NCI-H446 treated with DMSO at 0.1 percent for 48 hours (cell line): ENCODE measurements at regions not wholly inside any gene's neighbourhood (a gene's known extent, or its start where the extent isn't known, plus 50 kb on each side); places are given as distances from the start of the nearest gene placed in this dataset.
"Not testable (repeated sequence)": the region's sequence is repeated elsewhere in the genome, so short reads cannot be mapped to it uniquely, and the experiment has no call there.

Source experiments
- DNase-seq: peaks from one replicate; lab custom pipeline; 2025; lab: John Stamatoyannopoulos, UW

DNA sequence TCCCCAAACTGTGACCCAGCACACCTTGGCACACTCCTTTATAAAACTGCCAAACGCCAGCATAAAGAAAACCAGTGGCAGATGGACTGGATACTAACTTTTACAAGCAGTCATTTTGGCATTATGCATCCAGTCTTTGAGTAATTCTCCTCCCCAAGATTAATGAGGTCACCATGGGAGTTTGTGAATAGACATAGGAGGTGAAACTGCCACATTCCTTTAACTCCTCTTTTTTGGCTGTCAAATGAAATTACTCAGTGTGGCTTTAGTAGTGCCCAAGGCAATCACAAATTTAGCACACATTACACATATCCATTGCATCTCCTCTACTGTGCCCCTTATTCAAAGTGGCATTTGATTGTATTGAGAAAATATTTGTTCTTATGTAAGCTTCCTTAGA, 315.3 kb upstream of the FGF13 start:
- no peak for DNase-seq

DNA sequence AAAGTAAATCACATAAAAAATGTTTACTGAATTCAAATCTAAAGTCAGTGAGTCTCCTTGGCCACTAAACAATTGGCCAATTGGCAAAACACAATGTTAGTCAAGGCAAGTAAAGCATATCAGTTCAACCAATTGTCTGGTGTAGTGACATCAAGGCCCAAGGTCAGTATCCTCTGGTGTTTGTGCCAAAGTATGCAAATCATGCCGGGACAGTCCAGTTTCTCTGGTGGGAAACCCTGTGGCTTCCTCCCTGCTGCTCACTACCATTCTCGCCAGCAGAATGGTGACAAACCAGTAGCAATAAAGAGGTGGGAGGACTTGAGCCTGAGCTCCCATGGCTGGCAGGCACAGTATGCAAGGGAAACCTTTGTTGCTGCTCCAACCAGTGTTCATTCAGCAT, 314.9 kb upstream of the FGF13 start:
- no peak for DNase-seq

DNA sequence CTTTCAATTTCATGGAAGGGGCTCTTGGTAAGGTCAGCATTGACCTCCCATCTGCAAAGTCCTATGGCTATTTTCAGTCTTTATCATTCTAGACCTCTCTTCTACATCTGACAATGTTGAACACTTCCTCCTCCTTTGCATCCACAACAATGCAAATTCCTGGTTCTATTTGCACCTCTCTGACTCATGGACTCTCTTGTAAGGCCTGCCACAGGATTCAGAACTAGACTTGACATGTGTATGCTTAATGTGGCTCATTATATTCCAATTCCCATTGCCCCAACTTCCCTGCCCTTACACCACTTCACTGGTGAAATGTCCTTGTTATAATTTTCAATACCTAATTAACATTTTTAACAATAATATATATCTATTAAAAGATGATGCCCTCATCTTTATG, 314.3 kb upstream of the FGF13 start:
- no peak for DNase-seq

DNA sequence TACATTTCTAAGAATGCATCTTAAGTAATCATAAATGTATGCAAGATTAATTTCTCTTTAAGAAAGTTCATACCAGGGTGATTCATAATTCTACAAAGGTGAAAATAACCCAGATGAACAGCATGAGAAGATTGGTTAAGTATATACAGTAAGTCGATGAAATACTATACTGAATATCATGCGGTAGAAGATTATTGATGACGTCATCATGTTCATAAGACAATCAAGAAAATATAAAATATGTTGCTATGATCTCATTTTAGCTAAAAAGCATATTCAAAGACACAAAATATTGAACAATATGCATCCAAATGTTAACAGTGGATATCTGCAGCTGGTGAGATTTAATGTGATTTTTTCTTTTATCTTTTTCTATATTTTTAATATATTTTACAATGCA, 312.0 kb upstream of the FGF13 start:
- DNase-seq: no peak

DNA sequence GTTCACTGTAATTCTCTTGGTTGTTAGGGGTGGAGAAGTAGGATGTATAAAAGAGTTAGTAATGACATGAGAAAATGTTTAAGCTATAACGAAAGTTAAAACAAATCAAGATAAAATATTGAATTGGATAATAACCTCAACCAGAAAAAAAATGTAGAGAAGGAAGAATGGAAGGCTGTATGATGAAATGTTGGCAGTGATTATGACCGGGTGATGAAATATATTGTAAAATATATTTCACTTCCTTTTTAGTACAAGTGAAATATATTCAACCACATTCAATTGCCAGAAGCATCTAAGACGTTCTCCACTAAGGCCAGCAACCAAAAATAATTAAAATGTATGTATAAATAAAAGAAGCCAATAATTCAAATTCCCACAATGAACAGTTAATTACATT, 309.3 kb upstream of the FGF13 start:
- DNase-seq: no peak

DNA sequence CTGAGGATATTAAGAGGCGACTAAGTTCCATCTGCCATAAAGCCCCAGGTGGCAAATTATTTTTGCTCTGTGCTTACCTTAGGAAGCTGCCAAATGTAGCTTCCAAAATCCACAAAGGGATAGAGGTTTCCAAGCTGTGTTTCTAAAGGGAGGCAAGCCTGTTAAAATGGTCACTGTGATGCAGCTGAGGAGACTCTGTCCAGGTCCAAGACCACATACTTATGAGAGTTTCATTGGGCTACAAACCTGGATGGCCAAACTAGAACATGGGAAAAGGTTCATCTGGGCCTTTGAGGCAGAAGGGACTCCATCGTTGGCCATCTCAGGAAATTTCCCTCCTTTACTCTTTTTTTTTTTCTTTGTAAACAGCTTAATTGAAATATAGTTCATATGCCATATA, 306.9 kb upstream of the FGF13 start:
- no peak for DNase-seq

DNA sequence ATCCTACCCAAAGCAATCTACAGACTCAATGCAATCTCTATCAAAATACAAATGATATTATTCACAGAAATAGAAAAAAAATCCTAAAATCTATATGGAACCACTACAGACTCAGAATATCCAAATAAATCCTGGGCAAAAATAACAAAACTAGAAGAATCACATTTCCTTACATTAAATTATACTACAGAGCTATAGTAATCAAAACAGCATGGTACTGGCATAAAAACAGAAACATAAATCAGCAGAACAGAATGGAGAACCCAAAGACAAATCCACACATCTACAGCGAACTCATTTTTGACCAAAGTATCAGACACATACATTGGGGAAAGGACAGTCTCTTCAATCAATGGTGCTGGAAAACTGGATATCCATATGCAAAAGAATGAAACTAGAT, 304.1 kb upstream of the FGF13 start:
- no peak for DNase-seq

DNA sequence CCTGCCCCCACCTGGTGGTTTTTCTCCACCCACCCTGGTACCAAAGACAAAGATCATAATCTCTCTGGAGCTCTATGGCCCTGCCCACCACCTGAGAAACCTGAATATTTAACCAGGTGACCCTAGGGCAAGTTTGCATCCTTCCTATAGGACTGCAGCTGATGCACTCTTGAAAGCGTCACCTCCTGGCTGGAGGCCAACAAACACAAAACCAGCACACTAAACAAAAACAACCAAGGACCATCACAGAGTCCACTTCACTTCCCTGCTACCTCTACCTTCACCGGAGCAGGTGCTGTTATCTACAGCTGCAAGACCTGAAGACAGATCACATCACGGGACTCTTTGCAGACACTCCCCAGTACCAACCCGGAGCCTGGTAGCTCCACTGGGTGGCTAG, 296.7 kb upstream of the FGF13 start:
- no peak for DNase-seq

DNA sequence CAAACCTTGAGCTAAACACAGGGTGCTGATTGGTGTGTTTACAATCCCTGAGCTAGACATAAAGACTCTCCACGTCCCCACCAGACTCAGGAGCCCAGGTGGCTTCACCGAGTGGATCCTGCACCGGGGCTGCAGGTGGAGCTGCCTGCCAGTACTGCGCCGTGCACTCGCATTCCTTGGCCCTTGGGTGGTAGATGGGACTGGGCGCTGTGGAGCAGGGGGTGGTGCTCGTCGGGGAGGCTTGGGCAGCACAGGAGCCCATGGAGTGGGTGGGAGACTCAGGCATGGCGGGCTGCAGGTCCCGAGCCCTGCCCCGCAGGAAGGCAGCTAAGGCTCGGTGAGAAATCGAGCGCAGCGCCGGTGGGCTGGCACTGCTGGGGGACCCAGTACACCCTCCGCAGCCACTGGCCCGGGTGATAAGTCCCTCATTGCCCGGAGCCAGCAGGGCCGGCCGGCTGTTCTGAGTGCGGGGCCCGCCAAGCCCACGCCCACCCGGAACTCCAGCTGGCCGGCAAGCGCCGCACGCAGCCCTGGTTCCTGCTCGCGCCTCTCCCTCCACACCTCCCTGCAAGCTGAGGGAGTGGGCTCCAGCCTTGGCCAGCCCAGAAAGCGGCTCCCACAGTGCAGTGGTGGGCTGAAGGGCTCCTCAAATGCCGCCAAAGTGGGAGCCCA, 292.5 kb upstream of the FGF13 start:
- not testable (repeated sequence) for DNase-seq

DNA sequence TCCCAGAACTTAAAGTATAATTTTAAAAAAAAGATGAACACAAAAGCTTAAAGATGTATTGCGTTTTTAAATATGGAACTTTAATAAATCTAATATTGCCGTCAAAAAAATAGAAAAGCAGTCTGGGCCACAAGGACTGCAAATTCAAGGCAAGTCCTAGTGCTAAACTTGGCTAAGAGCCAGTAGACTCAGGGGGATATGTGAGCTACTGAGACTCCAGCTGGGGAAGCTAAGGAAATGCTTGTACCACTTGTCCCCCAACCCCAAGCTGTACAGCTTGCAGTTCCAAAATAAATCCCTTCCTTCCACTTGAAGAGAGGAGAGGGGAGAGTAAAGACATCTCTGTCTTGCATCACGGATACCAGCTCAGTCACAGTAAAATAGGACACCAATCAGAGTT, 290.8 kb upstream of the FGF13 start:
- DNase-seq: no peak

DNA sequence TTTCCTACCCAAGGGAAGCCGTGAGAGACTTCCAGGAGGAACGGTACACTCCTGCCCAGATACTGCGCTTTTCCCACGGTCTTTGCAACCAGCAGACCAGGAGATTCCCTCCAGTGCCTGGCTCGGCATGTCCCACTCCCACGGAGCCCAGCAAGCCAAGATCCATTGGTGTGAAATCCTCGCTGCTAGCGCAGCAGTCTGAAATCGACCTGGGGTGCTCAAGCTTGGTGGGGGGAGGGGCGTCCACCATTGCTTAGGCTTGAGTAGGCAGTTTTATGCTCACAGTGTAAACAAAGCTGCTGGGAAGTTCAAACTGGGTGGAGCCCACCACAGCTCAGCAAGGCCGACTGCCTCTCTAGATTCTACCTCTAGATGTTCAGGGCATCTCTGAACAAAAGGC, 284.8 kb upstream of the FGF13 start:
- no peak for DNase-seq

DNA sequence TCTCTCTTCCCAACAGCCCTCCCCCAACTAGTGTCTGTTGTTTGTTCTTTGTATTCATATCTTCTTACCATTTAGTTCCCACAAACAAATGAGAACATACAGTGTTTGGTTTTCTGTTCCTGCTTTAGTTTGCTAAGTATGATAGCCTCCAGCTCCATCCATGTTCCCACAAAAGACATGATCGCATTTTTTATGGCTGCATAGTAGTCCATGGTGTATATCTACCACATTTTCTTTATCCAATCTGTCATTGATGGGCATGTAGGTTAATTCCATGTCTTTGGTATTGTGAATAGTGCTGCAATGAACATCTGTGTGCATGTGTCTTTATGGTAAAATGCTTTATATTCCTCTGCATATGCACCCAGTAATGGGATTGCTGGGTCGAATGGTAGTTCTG, 283.9 kb upstream of the FGF13 start:
- no peak for DNase-seq

DNA sequence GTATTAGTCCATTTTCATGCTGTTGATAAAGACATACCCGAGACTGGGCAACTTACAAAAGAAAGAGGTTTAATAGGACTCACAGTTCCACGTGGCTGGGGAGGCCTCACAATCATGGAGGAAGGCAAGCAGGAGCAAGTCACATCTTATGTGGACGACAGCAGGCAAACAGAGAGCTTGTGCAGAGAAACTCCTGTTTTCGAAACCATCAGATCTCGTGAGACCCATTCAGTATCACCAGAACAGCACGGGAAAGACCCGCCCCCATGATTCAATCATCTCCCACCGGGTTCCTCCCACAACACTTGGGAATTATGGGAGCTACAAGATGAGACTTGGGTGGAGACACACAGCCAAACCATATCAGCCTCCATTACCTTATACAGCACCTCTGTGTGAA, 278.9 kb upstream of the FGF13 start:
- DNase-seq: not testable (repeated sequence)

DNA sequence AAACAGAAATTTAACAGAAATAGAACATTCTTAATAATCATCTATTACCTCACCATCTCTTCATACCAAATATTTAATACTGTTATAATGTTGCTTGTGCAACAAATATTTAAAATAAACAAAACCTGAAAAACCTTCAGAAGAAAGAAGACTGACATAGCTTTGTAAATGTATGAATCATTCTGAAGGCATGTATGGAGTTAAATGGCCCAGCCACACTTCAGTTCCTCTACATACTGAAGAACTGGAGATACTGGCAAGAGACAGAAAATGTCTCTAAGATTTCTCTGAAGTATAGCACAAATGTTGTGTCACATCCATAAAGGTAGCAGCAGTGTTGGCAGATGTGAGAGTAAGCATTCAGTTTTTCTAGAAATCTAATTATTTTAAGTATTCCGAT, 275.3 kb upstream of the FGF13 start:
- DNase-seq: no peak

DNA sequence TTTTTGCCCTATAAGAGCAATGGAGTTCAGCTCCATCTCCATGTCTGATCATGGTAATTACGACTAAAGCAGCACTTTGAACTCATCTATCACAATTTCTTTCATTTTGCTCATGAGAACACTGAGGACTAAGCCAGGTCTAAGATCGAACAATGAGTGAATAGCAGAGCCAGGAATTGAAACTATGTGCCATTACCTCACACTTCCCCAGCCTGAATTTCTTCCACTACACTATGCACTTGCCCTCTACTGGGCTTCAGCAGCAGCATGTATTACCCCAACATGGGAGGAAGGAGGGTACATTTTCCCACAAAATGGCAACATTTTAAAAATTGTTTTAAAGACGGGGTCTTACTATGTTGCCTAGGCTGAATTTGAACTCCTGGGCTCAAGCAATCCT, 274.7 kb upstream of the FGF13 start:
- DNase-seq: no peak

DNA sequence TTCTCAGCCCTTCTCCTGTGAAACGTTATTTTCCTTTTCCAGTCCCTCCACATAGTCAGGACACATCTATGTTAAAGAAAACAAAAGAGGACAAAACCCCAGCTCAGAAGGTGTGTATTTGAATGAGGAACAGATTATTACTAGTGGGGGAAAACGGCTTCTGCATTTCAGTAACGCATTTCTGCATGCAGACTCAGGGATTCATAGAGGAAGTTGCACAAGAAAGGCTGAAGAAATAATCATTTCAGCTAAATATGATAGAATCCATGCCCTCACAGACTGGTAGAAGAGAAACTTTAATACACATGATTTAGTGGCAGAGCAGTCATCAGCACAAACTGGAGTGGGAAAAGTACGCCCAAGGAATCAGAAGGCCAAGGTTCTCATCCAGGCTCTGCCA, 270.8 kb upstream of the FGF13 start:
- DNase-seq: no peak

DNA sequence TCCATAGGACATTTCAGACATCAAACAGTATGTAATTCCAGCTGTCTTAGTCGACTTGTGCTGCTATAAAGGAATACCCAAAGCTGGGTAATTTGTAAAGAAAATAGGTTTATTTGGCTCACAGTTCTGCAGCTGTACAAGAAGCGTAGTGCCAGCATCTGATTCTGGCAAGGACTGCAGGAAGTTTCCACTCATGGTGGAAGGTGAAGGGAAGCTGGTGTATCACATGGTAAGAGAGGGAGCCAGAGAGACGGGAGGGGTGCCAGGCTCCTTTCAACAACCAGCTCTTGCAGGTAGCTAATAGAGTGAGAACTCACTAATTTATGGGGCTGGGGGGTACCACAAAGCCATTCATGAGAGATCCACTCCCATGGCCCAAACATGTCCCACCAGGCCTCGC, 253.0 kb upstream of the FGF13 start:
- no peak for DNase-seq

DNA sequence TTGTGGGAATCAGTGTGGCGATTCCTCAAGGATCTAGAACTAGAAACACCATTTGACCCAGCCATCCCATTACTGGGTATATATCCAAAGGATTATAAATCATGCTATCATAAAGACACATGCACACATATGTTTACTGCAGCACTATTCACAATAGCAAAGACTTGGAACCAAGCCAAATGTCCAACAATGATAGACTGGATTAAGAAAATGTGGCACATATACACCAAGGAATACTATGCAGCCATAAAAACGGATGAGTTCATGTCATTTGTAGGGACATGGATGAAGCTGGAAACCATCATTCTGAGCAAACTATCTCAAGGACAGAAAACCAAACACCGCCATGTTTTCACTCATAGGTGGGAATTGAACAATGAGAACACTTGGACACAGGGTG, 250.9 kb upstream of the FGF13 start:
- DNase-seq: not testable (repeated sequence)

DNA sequence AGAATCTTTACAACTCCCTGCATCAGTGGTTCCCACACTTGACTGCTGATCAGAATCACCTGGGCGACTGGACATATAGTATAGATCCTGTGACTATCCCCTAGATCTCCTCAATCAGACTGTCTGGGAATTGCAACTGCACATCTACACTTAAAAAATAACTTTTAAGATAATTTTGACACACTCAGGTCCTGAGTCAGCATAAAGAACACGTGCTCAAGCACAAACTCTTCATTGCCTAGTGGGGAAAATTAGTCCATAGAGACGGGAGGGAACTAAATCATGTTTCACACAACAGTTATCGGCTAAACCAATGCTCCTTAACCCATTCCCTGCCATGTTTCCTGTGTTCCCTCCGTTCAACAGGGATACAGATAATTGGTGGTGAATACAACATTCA, 243.5 kb upstream of the FGF13 start:
- DNase-seq: no peak

DNA sequence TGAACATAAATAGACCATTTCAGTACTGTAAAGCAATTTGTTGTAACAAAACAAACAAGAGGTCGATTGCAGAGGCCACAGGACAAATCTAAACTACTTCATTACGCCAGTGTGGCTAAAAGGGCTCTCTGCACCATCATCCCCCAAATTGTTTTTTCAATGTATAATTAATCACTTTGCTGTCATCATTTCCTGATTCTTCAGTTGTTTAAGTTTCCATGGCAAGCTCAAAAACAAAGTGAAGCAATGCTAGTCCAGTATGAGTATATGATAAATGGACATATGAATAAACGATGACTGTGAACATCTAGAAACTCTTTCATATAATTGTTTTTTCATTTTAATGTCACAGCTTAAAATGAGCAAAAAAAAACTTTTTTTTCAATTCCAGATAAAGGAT, 235.4 kb upstream of the FGF13 start:
- no peak for DNase-seq

DNA sequence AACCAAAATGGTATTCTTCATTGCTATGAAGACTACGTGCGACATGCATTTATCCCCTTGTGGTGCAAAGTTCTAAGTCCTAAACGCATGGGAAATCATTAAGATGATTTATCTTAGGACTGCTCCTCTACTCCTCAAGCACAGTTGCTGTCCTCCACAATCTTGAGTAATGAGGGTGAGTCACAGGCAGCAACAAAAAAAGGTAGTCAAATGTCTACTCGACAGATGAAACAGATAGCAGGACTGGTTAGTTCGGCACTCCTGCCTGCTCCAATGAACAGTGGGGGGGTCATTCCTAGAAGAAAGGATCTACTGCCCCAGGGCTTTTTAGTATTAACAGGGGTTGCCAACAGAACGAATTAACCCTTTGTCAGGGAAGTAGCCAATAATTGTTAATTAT, 233.7 kb upstream of the FGF13 start:
- no peak for DNase-seq

DNA sequence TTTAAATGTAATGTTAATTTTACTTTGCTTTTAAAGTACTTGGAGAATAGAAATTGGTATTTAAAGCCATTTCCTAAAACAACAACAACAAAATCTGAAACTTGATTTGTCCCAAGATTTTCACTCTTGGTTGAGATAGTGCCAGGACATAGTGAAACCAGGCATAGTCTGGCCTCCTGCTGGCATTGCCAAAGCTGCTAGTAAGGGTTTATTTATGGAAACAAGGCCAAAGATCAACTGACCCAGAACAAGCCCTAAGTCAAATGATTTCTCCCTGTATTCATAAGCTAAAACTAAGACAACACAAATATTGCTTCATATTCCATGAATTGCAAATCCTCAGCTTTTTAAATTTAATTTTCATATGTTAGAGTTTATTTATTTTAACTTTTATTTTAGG, 227.5 kb upstream of the FGF13 start:
- no peak for DNase-seq

DNA sequence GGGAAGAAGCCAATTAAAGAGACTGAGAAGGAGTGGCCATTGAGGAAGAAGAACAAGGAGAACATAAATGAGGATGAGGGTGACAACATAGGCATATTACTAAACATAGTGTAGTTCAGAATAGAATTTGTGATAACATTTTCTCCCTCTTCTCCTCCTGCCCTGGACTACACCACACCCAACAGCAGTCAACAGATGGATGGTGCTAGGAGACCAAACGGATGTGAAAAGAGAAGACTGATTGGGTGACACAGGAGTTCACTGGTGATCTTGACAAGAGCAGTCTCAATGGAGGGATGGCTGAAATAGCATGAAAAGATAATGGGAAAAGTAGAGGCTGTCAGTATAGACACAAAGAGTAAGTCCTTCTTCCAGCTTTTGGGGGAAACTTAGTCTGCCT, 226.5 kb upstream of the FGF13 start:
- DNase-seq: no peak

DNA sequence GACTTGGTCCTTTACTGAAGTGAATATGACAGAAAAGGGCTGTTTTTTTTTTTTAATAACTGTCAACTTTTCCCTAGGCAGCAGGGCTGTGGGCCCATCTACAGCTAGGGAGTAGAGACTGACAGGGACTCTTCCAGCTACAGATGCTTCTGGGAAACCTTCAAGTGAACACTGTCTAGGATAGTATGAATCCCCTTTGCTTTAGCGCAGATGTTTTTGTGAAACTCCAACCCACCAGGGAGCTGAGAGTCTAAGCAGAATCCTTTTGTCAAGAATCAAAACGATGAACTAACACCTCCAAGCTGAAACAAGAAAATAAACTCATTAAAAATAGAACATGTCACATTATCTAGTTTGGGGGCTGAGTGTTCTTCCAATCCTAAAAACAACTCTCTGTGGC, 219.7 kb upstream of the FGF13 start:
- DNase-seq: no peak

DNA sequence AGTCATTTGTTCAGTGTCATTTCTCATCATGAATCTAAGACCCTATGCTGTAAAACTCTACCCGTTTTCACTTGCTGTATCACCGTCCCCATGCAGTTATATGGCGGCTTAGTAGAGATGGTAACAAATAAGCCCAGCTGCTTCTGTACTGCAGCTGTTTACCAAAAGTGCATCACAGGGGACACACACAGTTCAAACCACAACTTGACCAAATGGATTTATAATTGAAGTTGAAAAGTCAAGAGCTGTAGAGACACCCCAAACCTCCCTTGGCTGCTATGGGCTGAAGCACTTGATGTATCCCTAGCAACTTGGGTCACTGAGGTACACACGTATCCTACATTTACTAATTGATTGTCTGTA, 219.0 kb upstream of the FGF13 start:
- DNase-seq: no peak
